CD4-positive, alpha-beta T cell (primary cell): ENCODE measurements at regions not wholly inside any gene's neighbourhood (a gene's known extent, or its start where the extent isn't known, plus 50 kb on each side); places are given as distances from the start of the nearest gene placed in this dataset.

Experiments used
- ATAC-seq: fragments of 200-7000 bp; cut with Tn5 transposase; one replicate; pipeline ENCODE4 v1.10.0; 2022; ENCODE audit warnings: mild to moderate bottlenecking; ENCODE audit not compliant: poor library complexity
- CTCF ChIA-PET: fragments of 350-600 bp; sonication (Branson Sonifier 250); formaldehyde crosslinking; loops from one replicate; lab custom pipeline; 2021; ENCODE audit warnings: antibody characterized with exemption, inconsistent platforms; lab: Charles Lee
- POLR2A ChIA-PET: fragments of 350-600 bp; sonication (Branson Sonifier 250); formaldehyde crosslinking; loops from one replicate; lab custom pipeline; 2021; ENCODE audit warnings: antibody characterized with exemption, inconsistent platforms; lab: Charles Lee
- DNase-seq, 14 experiments: peaks; one replicate each; pipeline ENCODE4 v3.0.0-alpha.2; 2013 to 2020; ENCODE audit warnings: mixed read lengths in 2 of 14
- H3K27ac ChIP-seq, 2 donors: one replicate each; pipeline versions ENCODE4 v1.5.1 to v1.7.0; 2013; ENCODE audit warnings: low read length in 2 of 2, low read depth in 1 of 2, mild to moderate bottlenecking in 1 of 2
- H3K27me3 ChIP-seq, 2 experiments: 1 replicate in 1 of 2; 2 replicates in 1 of 2; pipeline versions ENCODE4 v1.6.1 to v1.7.0; 2013; ENCODE audit warnings: low read length in 2 of 2, control low read depth in 1 of 2, mild to moderate bottlenecking in 1 of 2, moderate library complexity in 1 of 2; ENCODE audit not compliant: insufficient read depth in 2 of 2, control insufficient read depth in 1 of 2
- H3K36me3 ChIP-seq: one replicate; pipeline ENCODE4 v1.6.1; 2013; ENCODE audit warnings: low read length, control low read depth; ENCODE audit not compliant: insufficient read depth
- H3K4me1 ChIP-seq: one replicate; pipeline ENCODE4 v1.6.1; 2013; ENCODE audit warnings: low read length, control low read depth; ENCODE audit not compliant: insufficient read depth
- H3K4me3 ChIP-seq: one replicate; pipeline ENCODE4 v1.5.1; 2013; ENCODE audit warnings: mild to moderate bottlenecking, low read length, moderate library complexity
- H3K9me3 ChIP-seq, 2 experiments: 1 replicate in 1 of 2; 2 replicates in 1 of 2; pipeline versions ENCODE4 v1.6.1 to v1.7.0; 2013; ENCODE audit warnings: low read length in 2 of 2, mild to moderate bottlenecking in 2 of 2, control low read depth in 1 of 2, moderate library complexity in 1 of 2; ENCODE audit not compliant: control insufficient read depth in 1 of 2, insufficient read depth in 1 of 2
- H3K27ac Mint-ChIP-seq: one replicate; pipeline ENCODE4 v1.8.0; 2020; ENCODE audit warnings: mixed read lengths
- H3K27me3 Mint-ChIP-seq: one replicate; pipeline ENCODE4 v1.8.0; 2021; ENCODE audit warnings: mixed read lengths
- H3K36me3 Mint-ChIP-seq: one replicate; pipeline ENCODE4 v1.8.0; 2021; ENCODE audit warnings: low read depth, mixed read lengths
- H3K4me1 Mint-ChIP-seq: one replicate; pipeline ENCODE4 v1.8.0; 2021; ENCODE audit warnings: low read depth, mixed read lengths
- H3K4me3 Mint-ChIP-seq: one replicate; pipeline ENCODE4 v1.8.0; 2020; ENCODE audit warnings: mild to moderate bottlenecking, mixed read lengths
- H3K9me3 Mint-ChIP-seq: one replicate; pipeline ENCODE4 v1.8.0; 2020; ENCODE audit warnings: mixed read lengths
- intact Hi-C, 2 experiments: fragments of 100-400 bp; cut with DNase I in 1 of 2; cut with micrococcal nuclease in 1 of 2; formaldehyde crosslinking; loops; one replicate each; pipeline versions ENCODE4 v1.15.1 to v1.9.0; 2023 to 2025; cut with DNase I, micrococcal nuclease
- TF ChIP-seq, protein P1 (sequence below): fragments of 200-600 bp; IDR thresholded peaks from one replicate; pipeline ENCODE4 v1.8.0; 2022; ENCODE audit warnings: antibody characterized with exemption, mild to moderate bottlenecking

DNA sequence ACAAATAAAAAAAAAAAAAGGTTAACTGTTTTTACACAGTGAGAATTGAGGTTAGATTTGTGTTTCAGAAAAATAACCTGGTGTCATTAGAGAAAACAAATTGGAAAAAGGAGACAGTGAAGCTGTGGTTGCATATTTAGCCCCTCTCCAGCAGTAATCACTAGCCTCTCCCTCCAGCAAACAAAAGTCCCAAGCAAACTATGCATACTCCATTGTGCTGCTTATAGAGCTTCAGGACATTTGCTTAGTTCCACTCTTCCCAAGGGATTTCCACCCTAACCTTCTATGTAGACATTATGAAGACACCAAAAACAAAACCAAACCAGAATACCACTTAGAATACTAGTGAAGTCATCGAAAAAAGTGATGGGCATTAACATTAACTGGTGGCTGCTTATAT lies 534.2 kb upstream of the CDH2 start:
- DNase-seq, result no peak
- Mint-ChIP-seq H3K27ac (no peak overlapping the region), H3K36me3 (no peaks in the 10 kb centered on the region), H3K9me3 (peaks cover 8% of the 10 kb centered on the region), H3K27me3 (no peaks in the 10 kb centered on the region), H3K4me1 (no peaks in the 10 kb centered on the region), H3K4me3 (no peak overlapping the region)
- H3K27me3 ChIP-seq, result no peaks in the 10 kb centered on the region
- no peaks in the 10 kb centered on the region for H3K36me3 ChIP-seq
- ATAC-seq, result no peak
- no peaks in the 10 kb centered on the region for H3K9me3 ChIP-seq
- H3K4me3 ChIP-seq, result no peak overlapping the region
- intact Hi-C loops, result no loop called here
- TF ChIP-seq, protein P1, sequence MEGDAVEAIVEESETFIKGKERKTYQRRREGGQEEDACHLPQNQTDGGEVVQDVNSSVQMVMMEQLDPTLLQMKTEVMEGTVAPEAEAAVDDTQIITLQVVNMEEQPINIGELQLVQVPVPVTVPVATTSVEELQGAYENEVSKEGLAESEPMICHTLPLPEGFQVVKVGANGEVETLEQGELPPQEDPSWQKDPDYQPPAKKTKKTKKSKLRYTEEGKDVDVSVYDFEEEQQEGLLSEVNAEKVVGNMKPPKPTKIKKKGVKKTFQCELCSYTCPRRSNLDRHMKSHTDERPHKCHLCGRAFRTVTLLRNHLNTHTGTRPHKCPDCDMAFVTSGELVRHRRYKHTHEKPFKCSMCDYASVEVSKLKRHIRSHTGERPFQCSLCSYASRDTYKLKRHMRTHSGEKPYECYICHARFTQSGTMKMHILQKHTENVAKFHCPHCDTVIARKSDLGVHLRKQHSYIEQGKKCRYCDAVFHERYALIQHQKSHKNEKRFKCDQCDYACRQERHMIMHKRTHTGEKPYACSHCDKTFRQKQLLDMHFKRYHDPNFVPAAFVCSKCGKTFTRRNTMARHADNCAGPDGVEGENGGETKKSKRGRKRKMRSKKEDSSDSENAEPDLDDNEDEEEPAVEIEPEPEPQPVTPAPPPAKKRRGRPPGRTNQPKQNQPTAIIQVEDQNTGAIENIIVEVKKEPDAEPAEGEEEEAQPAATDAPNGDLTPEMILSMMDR, result no peak
- H3K27ac ChIP-seq, result no peak overlapping the region
- ChIA-PET CTCF (no interaction called here), POLR2A (no interaction called here)
- H3K4me1 ChIP-seq, result no peaks in the 10 kb centered on the region

DNA sequence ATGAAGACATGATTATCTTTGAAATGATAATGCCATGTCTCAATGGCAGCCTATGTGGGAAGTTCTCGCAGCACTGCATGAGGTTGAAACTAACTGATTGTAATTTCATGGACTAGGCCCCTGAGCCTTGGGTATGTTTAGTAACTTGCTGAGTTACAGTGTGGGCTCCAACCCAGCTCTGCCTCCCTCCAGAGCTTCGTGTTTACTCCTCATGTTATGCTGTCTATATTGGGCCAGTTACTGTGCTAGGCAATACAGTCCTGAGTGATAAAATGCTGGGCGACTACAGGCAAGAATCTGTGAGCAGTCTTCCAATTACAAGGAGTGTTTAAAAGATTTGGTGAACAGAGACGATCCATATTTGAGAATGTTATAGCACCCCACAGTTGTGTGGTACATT lies 530.1 kb upstream of the CDH2 start:
- intact Hi-C loops, result no loop called here
- no peak overlapping the region for H3K27ac Mint-ChIP-seq
- Histone ChIP-seq H3K4me3 (no peak overlapping the region), H3K4me1 (no peaks in the 10 kb centered on the region), H3K36me3 (no peaks in the 10 kb centered on the region), H3K9me3 (no peaks in the 10 kb centered on the region), H3K27ac (no peak overlapping the region), H3K27me3 (no peaks in the 10 kb centered on the region)
- TF ChIP-seq, protein P1, result no peak
- H3K9me3 Mint-ChIP-seq, result peaks cover 6% of the 10 kb centered on the region
- no peak for ATAC-seq
- H3K4me1 Mint-ChIP-seq, result no peaks in the 10 kb centered on the region
- POLR2A ChIA-PET, result no interaction called here
- H3K27me3 Mint-ChIP-seq, result no peaks in the 10 kb centered on the region
- H3K4me3 Mint-ChIP-seq, result no peak overlapping the region
- no peak for DNase-seq
- CTCF ChIA-PET, result no interaction called here
- H3K36me3 Mint-ChIP-seq, result no peaks in the 10 kb centered on the region

DNA sequence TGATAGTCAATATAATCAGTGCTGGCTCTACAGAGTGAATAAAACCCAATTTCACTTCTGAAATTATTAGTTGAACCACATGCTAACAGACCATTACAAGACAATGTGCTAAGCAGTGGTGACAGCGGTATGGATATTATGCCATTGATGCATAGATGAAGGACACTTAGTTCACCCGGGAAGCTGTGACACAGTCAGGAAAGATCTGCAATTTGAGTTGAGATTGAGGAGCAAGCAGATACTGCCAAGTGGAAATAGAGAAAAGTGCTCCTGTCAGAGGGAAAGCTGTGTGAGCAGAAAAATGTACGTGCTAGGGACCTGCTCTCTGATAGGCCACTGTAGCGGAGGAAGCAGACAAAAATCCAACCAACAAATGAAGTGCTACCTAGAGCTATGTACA lies 529.5 kb upstream of the CDH2 start:
- no peaks in the 10 kb centered on the region for H3K36me3 Mint-ChIP-seq
- peaks cover 10% of the 10 kb centered on the region for H3K9me3 Mint-ChIP-seq
- ChIA-PET CTCF (no interaction called here), POLR2A (no interaction called here)
- TF ChIP-seq, protein P1, result no peak
- intact Hi-C loops, result no loop called here
- H3K4me3 Mint-ChIP-seq, result no peak overlapping the region
- no peak for DNase-seq
- H3K9me3 ChIP-seq, result no peaks in the 10 kb centered on the region
- H3K27me3 Mint-ChIP-seq, result no peaks in the 10 kb centered on the region
- H3K27ac Mint-ChIP-seq, result no peak overlapping the region
- ATAC-seq, result no peak
- no peaks in the 10 kb centered on the region for H3K4me1 ChIP-seq
- H3K27ac ChIP-seq, result no peak overlapping the region
- no peaks in the 10 kb centered on the region for H3K36me3 ChIP-seq
- no peaks in the 10 kb centered on the region for H3K4me1 Mint-ChIP-seq
- no peaks in the 10 kb centered on the region for H3K27me3 ChIP-seq
- H3K4me3 ChIP-seq, result no peak overlapping the region
